ENCODE measurements at regions not wholly inside any gene's neighbourhood (a gene's known extent, or its start where the extent isn't known, plus 50 kb on each side); places are given as distances from the start of the nearest gene placed in this dataset.
"Not testable (repeated sequence)": the region's sequence is repeated elsewhere in the genome, so short reads cannot be mapped to it uniquely, and the experiment has no call there.

- peak; percentile 62 for DNase-seq (ENCODE audit: low read depth)
Observed at GRCh38 chr5:116785106-116785505, 210.5 kb upstream of the SEMA6A start.

- DNase-seq (ENCODE audit: low read depth): no peak
Observed at GRCh38 chr5:116779846-116780245, 205.2 kb upstream of the SEMA6A start.

GRCh38 chr5:116778651-116779280, 204.1 kb upstream of the SEMA6A start:
- no peak for DNase-seq (ENCODE audit: low read depth)

- no peak for DNase-seq (ENCODE audit: low read depth)
Observed at GRCh38 chr5:116778032-116778431, 203.4 kb upstream of the SEMA6A start.

GRCh38 chr5:116773926-116774325, 199.3 kb upstream of the SEMA6A start:
- no peak for DNase-seq (ENCODE audit: low read depth)

GRCh38 chr5:116772806-116773205, 198.2 kb upstream of the SEMA6A start:
- no peak for DNase-seq (ENCODE audit: low read depth)

- DNase-seq (ENCODE audit: low read depth): no peak
Observed at GRCh38 chr5:116772152-116772501, 197.5 kb upstream of the SEMA6A start.

- DNase-seq (ENCODE audit: low read depth): no peak
Observed at GRCh38 chr5:116771466-116772151, 197.0 kb upstream of the SEMA6A start.

- DNase-seq (ENCODE audit: low read depth): not testable (repeated sequence)
Observed at GRCh38 chr5:116769953-116770352, 195.3 kb upstream of the SEMA6A start.

- DNase-seq (ENCODE audit: low read depth): no peak
Observed at GRCh38 chr5:116769470-116769869, 194.8 kb upstream of the SEMA6A start.

GRCh38 chr5:116766470-116766947, 191.9 kb upstream of the SEMA6A start:
- DNase-seq (ENCODE audit: low read depth): no peak

GRCh38 chr5:116765441-116765840, 190.8 kb upstream of the SEMA6A start:
- no peak for DNase-seq (ENCODE audit: low read depth)

GRCh38 chr5:116764941-116765340, 190.3 kb upstream of the SEMA6A start:
- no peak for DNase-seq (ENCODE audit: low read depth)

- DNase-seq (ENCODE audit: low read depth): no peak
Observed at GRCh38 chr5:116763987-116764866, 189.6 kb upstream of the SEMA6A start.

GRCh38 chr5:116759860-116760640, 185.4 kb upstream of the SEMA6A start:
- no peak for DNase-seq (ENCODE audit: low read depth)

- DNase-seq (ENCODE audit: low read depth): no peak
Observed at GRCh38 chr5:116757326-116757725, 182.7 kb upstream of the SEMA6A start.

GRCh38 chr5:116756531-116756930, 181.9 kb upstream of the SEMA6A start:
- DNase-seq (ENCODE audit: low read depth): no peak

GRCh38 chr5:116754556-116754955, 179.9 kb upstream of the SEMA6A start:
- DNase-seq (ENCODE audit: low read depth): no peak

- DNase-seq (ENCODE audit: low read depth): no peak
Observed at GRCh38 chr5:116751684-116752083, 177.1 kb upstream of the SEMA6A start.

GRCh38 chr5:116750631-116751580, 176.3 kb upstream of the SEMA6A start:
- no peak for DNase-seq (ENCODE audit: low read depth)

- no peak for DNase-seq (ENCODE audit: low read depth)
Observed at GRCh38 chr5:116747881-116748280, 173.3 kb upstream of the SEMA6A start.
